Heart right ventricle (tissue), 16 donors: ENCODE measurements at regions not wholly inside any gene's neighbourhood (a gene's known extent, or its start where the extent isn't known, plus 50 kb on each side); places are given as distances from the start of the nearest gene placed in this dataset.

Source experiments
- ATAC-seq, 8 donors: fragments of 200-7000 bp; cut with Tn5 transposase; one replicate each; pipeline ENCODE4 v1.9.1; 2020; ENCODE audit warnings: mild to moderate bottlenecking in 8 of 8, moderate library complexity in 8 of 8, moderate number of reproducible peaks in 1 of 8
- DNase-seq, 2 donors: peaks; one replicate each; pipeline ENCODE4 v3.0.0-alpha.2; 2020
- H3K27ac ChIP-seq, 10 donors: fragments of 200-600 bp; sonication (generic) in 2 of 10; one replicate each; pipeline versions ENCODE4 v1.5.0 to v1.8.0; 2020 to 2022; ENCODE audit warnings: mild to moderate bottlenecking in 3 of 10
- H3K27me3 ChIP-seq, 7 donors: fragments of 200-600 bp; one replicate each; pipeline ENCODE4 v1.8.0; 2021 to 2022; ENCODE audit warnings: mild to moderate bottlenecking in 2 of 7
- H3K36me3 ChIP-seq, 9 donors: fragments of 200-600 bp; sonication (generic) in 1 of 9; one replicate each; pipeline versions ENCODE4 v1.5.0 to v1.8.0; 2020 to 2022; ENCODE audit warnings: mild to moderate bottlenecking in 2 of 9
- H3K4me1 ChIP-seq, 9 donors: fragments of 200-600 bp; sonication (generic) in 1 of 9; one replicate each; pipeline versions ENCODE4 v1.5.0 to v1.8.0; 2020 to 2022; ENCODE audit warnings: mild to moderate bottlenecking in 4 of 9
- H3K4me3 ChIP-seq, 10 donors: fragments of 200-600 bp; sonication (generic) in 2 of 10; one replicate each; pipeline versions ENCODE4 v1.5.0 to v1.8.0; 2020 to 2022; ENCODE audit warnings: mild to moderate bottlenecking in 7 of 10, moderate library complexity in 2 of 10
- H3K9me3 ChIP-seq, 11 donors: fragments of 200-600 bp in 10 of 11; sonication (generic) in 2 of 11; one replicate each; pipeline versions ENCODE4 v1.5.0 to v1.8.0; 2013 to 2022; ENCODE audit warnings: mild to moderate bottlenecking in 2 of 11, control low read depth in 1 of 11, moderate library complexity in 1 of 11
- WGBS, 2 donors: extraction: QIAGEN DNeasy Blood & Tissue Kit; methylation state at CpG; one replicate each; pipeline ENCODE4 v1.1.7; 2013; ENCODE audit warnings: inconsistent platforms in 1 of 2; 5-methylcytosine and 5-hydroxymethylcytosine counted together
- intact Hi-C, 10 donors: fragments of 100-400 bp; cut with DNase I; formaldehyde crosslinking; loops; one replicate each; pipeline versions ENCODE4 v1.11.1 to v1.14.2; 2022
- TF ChIP-seq, protein P1 (sequence below), 9 donors: fragments of 200-600 bp; sonication (generic) in 2 of 9; IDR thresholded peaks; one replicate each; pipeline versions ENCODE4 v1.5.0 to v1.8.0; 2021 to 2022; ENCODE audit warnings: antibody characterized with exemption in 9 of 9, mild to moderate bottlenecking in 5 of 9, moderate library complexity in 1 of 9
- donor health status: Arrhythmogenic right ventricular cardiomyopathy.
- donor health status: ischemic (EF 13 %, LVEDD 7.1; RV severe dilation, severe dysfunction).
- donor health status: healthy with polysubstance abuse.
- donor health status: DM: no; HTN: yes; CAD: no.
- donor health status: DM: no; HTN: no; CAD: no.
- donor health status: ischemic (EF 25% LVEDD 6.9; RV normal size, moderate dysfunction).
- donor health status: ischemic (EF 25% LVEDD 5.7; RV mildly dilated, moderate dysfunction).
- donor health status: healthy.
- donor health status: DM: yes; HTN: yes; CAD: no.
- donor health status: Ischemic cardiomyopathy.
- donor health status: ischemic (EF 35%, LVEDD 5.7; RV mildly dilated, moderate dysfunction).
- donor health status: nonischemic (EF 11% LVEDD 7.7; RV severe dilation, severe dysfunction).
- donor health status: DM: yes; HTN: yes; CAD: no.
- donor health status: PGD.
- donor health status: ischemic (EF 29% LVEDD 5.4; RV normal size, mild dysfunction).
- donor health status: nonischemic (EF 23%, LVEDD 6.1; RV moderate dilation, normal function).

DNA sequence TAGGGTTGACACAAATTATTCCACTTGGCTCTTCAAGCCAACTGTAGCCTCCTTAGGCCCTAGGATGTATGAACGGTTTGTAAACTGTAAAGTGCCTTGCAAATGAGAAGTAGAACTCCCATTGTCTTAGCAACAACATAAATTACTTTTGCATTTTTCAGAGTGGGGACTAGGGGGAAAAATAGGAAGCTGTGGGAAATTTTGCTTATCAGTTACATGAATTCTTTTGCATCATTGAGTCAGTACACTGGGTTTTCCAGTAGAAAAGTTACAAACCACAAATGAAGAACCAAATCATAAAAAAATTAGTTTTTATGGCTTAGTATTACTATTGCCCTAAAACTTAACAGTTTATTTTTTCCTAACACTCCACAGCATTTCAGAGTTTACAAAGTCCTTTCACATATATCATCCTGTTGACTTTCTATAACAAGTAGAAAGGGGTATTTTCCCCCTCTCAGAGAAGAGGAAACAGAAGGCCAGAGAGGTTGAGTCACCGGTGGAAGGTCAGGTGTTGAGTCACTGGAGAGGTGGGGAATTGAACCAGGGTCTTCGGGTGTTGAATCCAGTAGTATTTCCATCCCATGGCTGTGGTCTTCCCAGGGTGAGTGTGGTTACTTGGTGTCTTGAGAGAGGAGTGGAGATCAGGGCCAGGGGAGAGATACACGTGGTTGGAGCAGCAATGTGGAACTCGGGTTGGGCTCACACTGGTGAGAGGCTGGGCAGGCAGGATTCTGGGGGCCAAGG, 71.9 kb upstream of the USP24 start:
- no peaks in the 10 kb centered on the region for H3K27me3 ChIP-seq
- no peak overlapping the region for H3K4me3 ChIP-seq
- TF ChIP-seq, protein P1, sequence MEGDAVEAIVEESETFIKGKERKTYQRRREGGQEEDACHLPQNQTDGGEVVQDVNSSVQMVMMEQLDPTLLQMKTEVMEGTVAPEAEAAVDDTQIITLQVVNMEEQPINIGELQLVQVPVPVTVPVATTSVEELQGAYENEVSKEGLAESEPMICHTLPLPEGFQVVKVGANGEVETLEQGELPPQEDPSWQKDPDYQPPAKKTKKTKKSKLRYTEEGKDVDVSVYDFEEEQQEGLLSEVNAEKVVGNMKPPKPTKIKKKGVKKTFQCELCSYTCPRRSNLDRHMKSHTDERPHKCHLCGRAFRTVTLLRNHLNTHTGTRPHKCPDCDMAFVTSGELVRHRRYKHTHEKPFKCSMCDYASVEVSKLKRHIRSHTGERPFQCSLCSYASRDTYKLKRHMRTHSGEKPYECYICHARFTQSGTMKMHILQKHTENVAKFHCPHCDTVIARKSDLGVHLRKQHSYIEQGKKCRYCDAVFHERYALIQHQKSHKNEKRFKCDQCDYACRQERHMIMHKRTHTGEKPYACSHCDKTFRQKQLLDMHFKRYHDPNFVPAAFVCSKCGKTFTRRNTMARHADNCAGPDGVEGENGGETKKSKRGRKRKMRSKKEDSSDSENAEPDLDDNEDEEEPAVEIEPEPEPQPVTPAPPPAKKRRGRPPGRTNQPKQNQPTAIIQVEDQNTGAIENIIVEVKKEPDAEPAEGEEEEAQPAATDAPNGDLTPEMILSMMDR (IDR thresholded peaks at IDR 0.05), result no peak
- H3K27ac ChIP-seq, result peak overlapping the region in 1 of 10 donors; percentile 36
- no peaks in the 10 kb centered on the region for H3K36me3 ChIP-seq
- ATAC-seq (no peak), DNase-seq (no peak)
- intact Hi-C loops, result loop anchor here in 8 of 10 donors (2.0 to 10.0 kb wide), 9 partner anchors 50 to 1538 kb away; partner anchors contain the start of gene FYB2 (in 1 of the 8)
- WGBS, 2 donors, result 85 to 88% methylated on average over 5 of the region's 5 CpGs
- peaks cover 0 to 6% (median 0%) of the 10 kb centered on the region in 9 donors for H3K4me1 ChIP-seq
- H3K9me3 ChIP-seq, result no peaks in the 10 kb centered on the region

DNA sequence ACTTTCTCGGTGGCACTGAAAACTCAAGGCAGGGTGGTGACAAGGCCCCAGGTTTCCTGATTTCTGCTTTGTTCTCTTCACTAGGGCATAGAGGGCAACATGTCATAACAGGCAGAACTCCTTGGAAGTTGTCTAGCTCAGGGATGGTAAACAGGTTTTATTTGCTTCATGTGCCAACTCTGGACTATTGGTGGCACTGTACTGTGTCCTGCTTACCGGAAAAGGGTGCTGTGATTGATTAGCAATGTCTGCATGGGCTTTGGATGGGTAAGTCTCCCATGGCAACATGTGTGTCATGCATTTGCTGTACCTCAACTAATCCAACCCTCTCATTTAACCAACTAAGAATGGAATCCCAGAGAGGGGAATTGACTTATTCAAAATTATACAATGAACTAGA, 70.7 kb upstream of the USP24 start:
- DNase-seq (no peak), ATAC-seq (no peak)
- Histone ChIP-seq H3K4me1 (peaks cover 0 to 6% (median 0%) of the 10 kb centered on the region in 9 donors), H3K36me3 (no peaks in the 10 kb centered on the region), H3K4me3 (no peak overlapping the region), H3K27ac (no peak overlapping the region), H3K9me3 (no peaks in the 10 kb centered on the region), H3K27me3 (no peaks in the 10 kb centered on the region)
- TF ChIP-seq, protein P1 (IDR thresholded peaks at IDR 0.05), result no peak
- 94% methylated on average over 2 of the region's 2 CpGs for WGBS, 2 donors
- intact Hi-C loops, result loop anchor here in 9 of 10 donors (1.0 to 10.0 kb wide), 12 partner anchors 51 to 1539 kb away; partner anchors contain the start of gene FYB2 (in 1 of the 9)

DNA sequence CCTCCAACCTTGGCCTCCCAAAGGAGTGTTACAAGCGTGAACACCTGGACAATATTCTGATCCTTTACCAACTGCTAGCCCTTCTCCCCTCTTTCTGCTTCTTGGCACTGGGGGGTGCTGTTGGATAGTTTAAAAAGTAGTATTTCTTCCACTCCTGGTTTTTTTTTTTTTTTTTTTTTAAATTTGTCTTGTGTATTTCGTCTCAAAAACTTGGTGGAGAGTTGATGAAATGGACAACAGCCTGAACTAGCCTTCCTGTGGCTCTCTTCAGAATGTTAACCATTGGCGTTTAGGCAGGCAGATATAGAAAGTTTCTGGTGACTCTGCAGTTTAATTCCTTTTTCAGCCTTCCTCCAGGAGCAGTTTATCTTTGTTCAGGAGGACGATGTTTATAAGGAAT, 69.7 kb upstream of the USP24 start:
- peak in 1 of 2 donors; percentile 62 for DNase-seq
- 22 to 29% methylated on average over 4 of the region's 4 CpGs for WGBS, 2 donors
- intact Hi-C loops, result loop anchor here in 9 of 10 donors (1.0 to 10.0 kb wide), 15 partner anchors 52 to 1540 kb away; partner anchors contain the start of gene FYB2 (in 1 of the 9)

DNA sequence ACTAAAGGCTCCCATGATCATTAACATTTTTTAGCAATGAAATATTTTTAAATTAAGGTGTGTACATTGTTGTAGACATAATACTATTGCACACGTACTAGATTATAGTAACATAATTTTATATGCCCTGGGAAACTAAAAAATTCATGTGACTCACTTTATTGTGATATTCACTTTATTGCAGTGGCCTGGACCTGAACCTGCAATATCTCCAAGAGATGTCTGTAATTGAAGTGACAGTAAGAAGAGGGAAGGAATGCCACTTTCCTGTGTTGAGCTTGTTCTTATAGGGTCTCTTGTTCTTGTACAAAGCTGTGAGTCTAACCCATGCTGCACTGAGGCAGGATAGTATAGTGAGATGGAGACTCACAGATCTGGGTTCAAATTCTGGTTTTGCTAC, 66.9 kb upstream of the USP24 start:
- TF ChIP-seq, protein P1 (IDR thresholded peaks at IDR 0.05), result no peak
- 87% methylated on average over 1 of the region's 1 CpG for WGBS, 2 donors
- peaks cover 0 to 14% (median 4%) of the 10 kb centered on the region in 9 donors for H3K4me1 ChIP-seq
- H3K27me3 ChIP-seq, result no peaks in the 10 kb centered on the region
- intact Hi-C loops, result loop anchor here in 8 of 10 donors (2.0 to 10.0 kb wide), 8 partner anchors 55 to 1543 kb away; partner anchors contain the start of gene FYB2 (in 1 of the 8)
- no peak overlapping the region for H3K27ac ChIP-seq
- H3K9me3 ChIP-seq, result no peaks in the 10 kb centered on the region
- DNase-seq (no peak), ATAC-seq (no peak)
- no peak overlapping the region for H3K4me3 ChIP-seq
- no peaks in the 10 kb centered on the region for H3K36me3 ChIP-seq

More for the DNA sequence above, 69.7 kb upstream of the USP24 start:
- Histone ChIP-seq H3K36me3 (no peaks in the 10 kb centered on the region), H3K4me3 (no peak overlapping the region), H3K27ac (no peak overlapping the region), H3K4me1 (peaks cover 0 to 6% (median 0%) of the 10 kb centered on the region in 9 donors), H3K9me3 (no peaks in the 10 kb centered on the region), H3K27me3 (no peaks in the 10 kb centered on the region)
- TF ChIP-seq, protein P1 (IDR thresholded peaks at IDR 0.05), result peak; percentile 20 to 82 (median 72)
- ATAC-seq, result peak; percentile 55 to 77 (median 70)
